Pancreas (tissue), 10 donors: ENCODE measurements at regions not wholly inside any gene's neighbourhood (a gene's known extent, or its start where the extent isn't known, plus 50 kb on each side); places are given as distances from the start of the nearest gene placed in this dataset.

ENCODE experiments used
- ATAC-seq, 4 donors: fragments of 200-7000 bp; cut with Tn5 transposase; one replicate each; pipeline versions ENCODE4 v1.8.0 to v1.9.1; 2020; ENCODE audit warnings: mild to moderate bottlenecking in 4 of 4, moderate library complexity in 4 of 4
- DNase-seq, 6 donors: peaks; one replicate each; pipeline ENCODE4 v3.0.0-alpha.2; 2020
- FAIRE-seq: peaks from 2 replicates; lab custom pipeline; 2012; peaks lifted over from hg19 to GRCh38; lab: Jason Lieb, UNC
- H3K27ac ChIP-seq, 4 donors: fragments of 200-600 bp; sonication (generic); 1 replicate in 3 of 4; 2 replicates in 1 of 4; pipeline versions ENCODE4 v1.5.0 to v1.8.0; 2020
- H3K27me3 ChIP-seq, 4 donors: fragments of 200-600 bp; one replicate each; pipeline ENCODE4 v1.8.0; 2021
- H3K36me3 ChIP-seq, 3 donors: fragments of 200-600 bp; sonication (generic) in 1 of 3; one replicate each; pipeline versions ENCODE4 v1.5.0 to v1.8.0; 2020 to 2021
- H3K4me1 ChIP-seq, 3 donors: fragments of 200-600 bp; one replicate each; pipeline ENCODE4 v1.8.0; 2021
- H3K4me3 ChIP-seq, 4 donors: fragments of 200-600 bp; sonication (generic) in 2 of 4; one replicate each; pipeline versions ENCODE4 v1.5.0 to v1.8.0; 2020 to 2021
- H3K9me3 ChIP-seq, 4 donors: fragments of 200-600 bp; one replicate each; pipeline ENCODE4 v1.8.0; 2021
- CTCF ChIP-seq, 4 donors: fragments of 200-600 bp; sonication (generic) in 3 of 4; IDR thresholded peaks; one replicate each; pipeline versions ENCODE4 v1.5.0 to v1.8.0; 2021; ENCODE audit warnings: antibody characterized with exemption in 4 of 4
- WGBS, 2 donors: extraction: QIAGEN DNeasy Blood & Tissue Kit; methylation state at CpG; one replicate each; pipeline ENCODE4 v1.1.7; 2013; 5-methylcytosine and 5-hydroxymethylcytosine counted together
- intact Hi-C, 3 donors: fragments of 100-400 bp; cut with DNase I; formaldehyde crosslinking; loops; one replicate each; pipeline versions ENCODE4 v1.11.1 to v1.14.2; 2022
- donor health status: healthy with polysubstance abuse.
- donor health status: DM: no; HTN: no; CAD: no; lungs with moderate emphysema.
- donor health status: DM: no; HTN: no; CAD: no.
- donor health status: control.
- donor health status: control.
- donor health status: Bipolar disorder and iron deficiency.
- donor health status: DM: yes; HTN: yes; CAD: no.
- donor health status: DM: no; HTN: no; CAD: no.
- donor health status: DM: no; HTN: no; CAD: no.
- donor health status: DM: yes; HTN: yes; CAD: no.

- intact Hi-C loops, result no loop called here
- DNase-seq, result no peak
- H3K27ac ChIP-seq, result no peak overlapping the region
- ATAC-seq, result no peak
- WGBS, 2 donors, result 72 to 81% methylated on average over 9 of the region's 9 CpGs
- no peak for FAIRE-seq
- H3K9me3 ChIP-seq, result no peaks in the 10 kb centered on the region
- no peaks in the 10 kb centered on the region for H3K4me1 ChIP-seq
- TF ChIP-seq CTCF (IDR thresholded peaks at IDR 0.05), result no peak
- H3K4me3 ChIP-seq, result no peak overlapping the region
- H3K36me3 ChIP-seq, result no peaks in the 10 kb centered on the region
- no peaks in the 10 kb centered on the region for H3K27me3 ChIP-seq
Observed at GRCh38 chr2:2832657-2833056, 501.6 kb upstream of the MYT1L start.

GRCh38 chr2:2831633-2832032, 500.6 kb upstream of the MYT1L start:
- no peaks in the 10 kb centered on the region for H3K27me3 ChIP-seq
- H3K27ac ChIP-seq, result no peak overlapping the region
- 36 to 39% methylated on average over 11 of the region's 11 CpGs for WGBS, 2 donors
- ATAC-seq, result peak in 1 of 4 donors; percentile 34
- H3K9me3 ChIP-seq, result no peaks in the 10 kb centered on the region
- DNase-seq, result no peak
- H3K36me3 ChIP-seq, result no peaks in the 10 kb centered on the region
- no peaks in the 10 kb centered on the region for H3K4me1 ChIP-seq
- intact Hi-C loops, result no loop called here
- no peak for TF ChIP-seq CTCF (IDR thresholded peaks at IDR 0.05)
- no peak overlapping the region for H3K4me3 ChIP-seq
- FAIRE-seq, result no peak

GRCh38 chr2:2830576-2830975, 499.5 kb upstream of the MYT1L start:
- Histone ChIP-seq H3K27me3 (no peaks in the 10 kb centered on the region), H3K27ac (no peak overlapping the region), H3K36me3 (no peaks in the 10 kb centered on the region), H3K4me1 (no peaks in the 10 kb centered on the region), H3K4me3 (no peak overlapping the region), H3K9me3 (no peaks in the 10 kb centered on the region)
- FAIRE-seq (no peak), ATAC-seq (no peak), DNase-seq (no peak)
- intact Hi-C loops, result no loop called here
- 88 to 89% methylated on average over 3 of the region's 3 CpGs for WGBS, 2 donors
- TF ChIP-seq CTCF (IDR thresholded peaks at IDR 0.05), result no peak

GRCh38 chr2:2828774-2829368, 497.8 kb upstream of the MYT1L start:
- Histone ChIP-seq H3K4me1 (no peaks in the 10 kb centered on the region), H3K4me3 (no peak overlapping the region), H3K27me3 (no peaks in the 10 kb centered on the region), H3K27ac (no peak overlapping the region), H3K36me3 (no peaks in the 10 kb centered on the region), H3K9me3 (no peaks in the 10 kb centered on the region)
- DNase-seq (peak in 1 of 6 donors; percentile 14), ATAC-seq (peak in 2 of 4 donors; percentile 57 to 66), FAIRE-seq (no peak)
- no peak for TF ChIP-seq CTCF (IDR thresholded peaks at IDR 0.05)
- 65% methylated on average over 13 of the region's 13 CpGs for WGBS, 2 donors
- intact Hi-C loops, result no loop called here

GRCh38 chr2:2827761-2828221, 496.7 kb upstream of the MYT1L start:
- H3K27me3 ChIP-seq, result no peaks in the 10 kb centered on the region
- no peak for FAIRE-seq
- 80 to 87% methylated on average over 8 of the region's 8 CpGs for WGBS, 2 donors

More at GRCh38 chr2:2827761-2828221, 496.7 kb upstream of the MYT1L start:
- Histone ChIP-seq H3K27ac (no peak overlapping the region), H3K36me3 (no peaks in the 10 kb centered on the region), H3K4me3 (no peak overlapping the region), H3K9me3 (no peaks in the 10 kb centered on the region), H3K4me1 (no peaks in the 10 kb centered on the region)
- no peak for TF ChIP-seq CTCF (IDR thresholded peaks at IDR 0.05)
- DNase-seq (no peak), ATAC-seq (no peak)
- intact Hi-C loops, result no loop called here
